ENCODE measurements at regions not wholly inside any gene's neighbourhood (a gene's known extent, or its start where the extent isn't known, plus 50 kb on each side); places are given as distances from the start of the nearest gene placed in this dataset.

DNA sequence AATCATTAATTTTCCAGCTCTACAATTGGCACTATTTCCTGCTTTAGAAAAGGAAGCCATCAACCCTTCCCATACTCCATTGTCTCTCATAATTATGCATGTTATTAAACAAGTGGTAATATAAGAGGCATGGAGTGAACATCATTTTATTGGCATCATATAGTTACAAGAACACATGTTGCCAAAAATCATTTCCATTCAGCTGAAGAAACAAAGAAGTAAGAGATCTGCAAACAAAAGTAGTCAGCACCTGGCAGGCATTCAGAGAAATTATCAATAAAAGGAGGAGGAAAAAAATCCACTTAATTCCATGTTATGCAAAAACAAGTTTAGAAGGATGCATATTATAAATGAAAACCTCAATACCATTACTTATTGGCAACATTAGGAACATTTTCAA, 1208.2 kb upstream of the C9orf72 start:
- no peak for TF ChIP-seq IKZF1 (IDR thresholded peaks at IDR 0.05)
- no peak for TF ChIP-seq YEATS4 (CRISPR knock-in tag; IDR thresholded peaks at IDR 0.05; ENCODE audit: borderline replicate concordance)
- TF ChIP-seq ZNF282 (IDR thresholded peaks at IDR 0.05; ENCODE audit: partially characterized antibody), result no peak
- TF ChIP-seq SMYD3 (CRISPR knock-in tag; IDR thresholded peaks at IDR 0.05), result no peak
- no peak for TF ChIP-seq PRMT3 (CRISPR knock-in tag; IDR thresholded peaks at IDR 0.05; ENCODE audit: borderline replicate concordance, low read depth)
- TF ChIP-seq, protein P1, sequence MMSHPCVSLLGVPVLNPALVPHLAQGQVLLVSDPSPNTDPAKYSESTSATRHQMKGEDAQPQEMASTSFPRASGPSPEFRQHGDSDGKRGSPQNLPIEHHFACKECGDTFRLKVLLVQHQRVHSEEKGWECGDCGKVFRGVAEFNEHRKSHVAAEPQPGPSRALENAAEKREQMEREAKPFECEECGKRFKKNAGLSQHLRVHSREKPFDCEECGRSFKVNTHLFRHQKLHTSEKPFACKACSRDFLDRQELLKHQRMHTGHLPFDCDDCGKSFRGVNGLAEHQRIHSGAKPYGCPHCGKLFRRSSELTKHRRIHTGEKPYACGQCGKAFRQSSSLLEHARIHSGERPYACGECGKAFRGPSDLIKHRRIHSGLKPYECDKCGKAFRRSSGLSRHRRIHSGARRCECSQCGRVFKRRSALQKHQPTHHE (CRISPR knock-in tag; IDR thresholded peaks at IDR 0.05; ENCODE audit: borderline replicate concordance), result no peak
- TF ChIP-seq ZNF776 (CRISPR knock-in tag; IDR thresholded peaks at IDR 0.05), result no peak
- TF ChIP-seq ZNF292 (CRISPR knock-in tag; IDR thresholded peaks at IDR 0.05; ENCODE audit: borderline replicate concordance, low read depth), result no peak
- TF ChIP-seq ZSCAN21 (CRISPR knock-in tag; IDR thresholded peaks at IDR 0.05; ENCODE audit: borderline replicate concordance), result no peak
- TF ChIP-seq ZNF652 (CRISPR knock-in tag; IDR thresholded peaks at IDR 0.05; ENCODE audit: borderline replicate concordance, low read depth), result no peak
- no peak for TF ChIP-seq TEAD2 (CRISPR knock-in tag; IDR thresholded peaks at IDR 0.05)
- H3K9ac ChIP-seq (ENCODE audit: insufficient read depth, low read depth, low read length), result no peak overlapping the region
- no peak for FAIRE-seq
- in situ Hi-C loops (cut with HindIII; ENCODE audit: extremely low pct_ligation_motif_present, low pct_unique_long_range_greater_than_20kb) (no loop called here), intact Hi-C loops (cut with micrococcal nuclease; ENCODE audit: unreplicated experiment) (no loop called here)
- no peak overlapping the region for H2AFZ ChIP-seq (ENCODE audit: low read length)
- DNase-seq (ENCODE audit: low spot score), result no peak
- no peaks in the 10 kb centered on the region for H3K4me1 ChIP-seq (ENCODE audit: insufficient read depth, low read length)
- H3K27me3 ChIP-seq (ENCODE audit: control insufficient read depth in 1 of 2, insufficient read depth in 2 of 2, low read length in 2 of 2), result no peaks in the 10 kb centered on the region
- ATAC-seq, result no peak
- no peaks in the 10 kb centered on the region for H3K79me2 ChIP-seq (ENCODE audit: insufficient read depth, low read length)
- POLR2A ChIA-PET, result no interaction called here
- H3K4me2 ChIP-seq (ENCODE audit: low read depth, low read length), result no peak overlapping the region
- no TSS peak for BruUV-seq (replicated peaks)
- no peaks in the 10 kb centered on the region for H3K36me3 ChIP-seq (replicated peaks in 1 of 2; ENCODE audit: control insufficient read depth in 1 of 2, insufficient read depth in 2 of 2, low read length in 2 of 2)
- CTCF ChIA-PET (ENCODE audit: low intra/inter-chr PET ratio, low total read pairs), result no interaction called here
- H3K4me3 ChIP-seq (replicated peaks in 1 of 3; ENCODE audit: insufficient read depth in 1 of 3, low read depth in 2 of 3, low read length in 3 of 3), result no peak overlapping the region
- no peak overlapping the region for H3K27ac ChIP-seq (ENCODE audit: extremely low read length, insufficient read depth, low read length)
- no peaks in the 10 kb centered on the region for H3K9me3 ChIP-seq (ENCODE audit: low read length)
- H4K20me1 ChIP-seq (ENCODE audit: insufficient read depth, low read length), result no peaks in the 10 kb centered on the region
